ENCODE measurements at regions not wholly inside any gene's neighbourhood (a gene's known extent, or its start where the extent isn't known, plus 50 kb on each side); places are given as distances from the start of the nearest gene placed in this dataset.
"Not testable (repeated sequence)": the region's sequence is repeated elsewhere in the genome, so short reads cannot be mapped to it uniquely, and the experiment has no call there.

GRCh38 chr16:8459085-8459733 lies 131.1 kb downstream of the TMEM114 start:
- DNase-seq (ENCODE audit: extremely low read depth in 1 of 11, low read depth in 9 of 11, low spot score in 4 of 11): no peak

GRCh38 chr16:8458481-8459046 lies 131.7 kb downstream of the TMEM114 start:
- no peak for DNase-seq (ENCODE audit: extremely low read depth in 1 of 11, low read depth in 9 of 11, low spot score in 4 of 11)

- DNase-seq (ENCODE audit: extremely low read depth in 1 of 11, low read depth in 9 of 11, low spot score in 4 of 11): no peak
These were observed 137.0 kb downstream of the TMEM114 start for GRCh38 chr16:8453359-8453758.

GRCh38 chr16:8452941-8453340 lies 137.4 kb downstream of the TMEM114 start:
- DNase-seq (ENCODE audit: extremely low read depth in 1 of 11, low read depth in 9 of 11, low spot score in 4 of 11): no peak

GRCh38 chr16:8436931-8437330 lies 153.4 kb downstream of the TMEM114 start:
- DNase-seq (ENCODE audit: extremely low read depth in 1 of 11, low read depth in 9 of 11, low spot score in 4 of 11): no peak

- no peak for DNase-seq (ENCODE audit: extremely low read depth in 1 of 11, low read depth in 9 of 11, low spot score in 4 of 11)
These were observed 158.5 kb downstream of the TMEM114 start for GRCh38 chr16:8431783-8432182.

- no peak for DNase-seq (ENCODE audit: extremely low read depth in 1 of 11, low read depth in 9 of 11, low spot score in 4 of 11)
These were observed 159.9 kb downstream of the TMEM114 start for GRCh38 chr16:8430401-8430800.

- DNase-seq (ENCODE audit: extremely low read depth in 1 of 11, low read depth in 9 of 11, low spot score in 4 of 11): no peak
These were observed 163.7 kb downstream of the TMEM114 start for GRCh38 chr16:8426569-8426968.

- DNase-seq (ENCODE audit: extremely low read depth in 1 of 11, low read depth in 9 of 11, low spot score in 4 of 11): no peak
These were observed 173.2 kb downstream of the TMEM114 start for GRCh38 chr16:8417145-8417544.

- DNase-seq (ENCODE audit: extremely low read depth in 1 of 11, low read depth in 9 of 11, low spot score in 4 of 11): no peak
These were observed 181.3 kb downstream of the TMEM114 start for GRCh38 chr16:8408855-8409567.

- no peak for DNase-seq (ENCODE audit: extremely low read depth in 1 of 11, low read depth in 9 of 11, low spot score in 4 of 11)
These were observed 183.0 kb downstream of the TMEM114 start for GRCh38 chr16:8407351-8407750.

- DNase-seq (ENCODE audit: extremely low read depth in 1 of 11, low read depth in 9 of 11, low spot score in 4 of 11): no peak
These were observed 186.1 kb downstream of the TMEM114 start for GRCh38 chr16:8403978-8404749.

GRCh38 chr16:8402981-8403843 lies 187.1 kb downstream of the TMEM114 start:
- DNase-seq (ENCODE audit: extremely low read depth in 1 of 11, low read depth in 9 of 11, low spot score in 4 of 11): no peak

GRCh38 chr16:8400683-8401082 lies 189.6 kb downstream of the TMEM114 start:
- DNase-seq (ENCODE audit: extremely low read depth in 1 of 11, low read depth in 9 of 11, low spot score in 4 of 11): not testable (repeated sequence)

- DNase-seq (ENCODE audit: extremely low read depth in 1 of 11, low read depth in 9 of 11, low spot score in 4 of 11): no peak
These were observed 191.8 kb downstream of the TMEM114 start for GRCh38 chr16:8398548-8398947.

- no peak for DNase-seq (ENCODE audit: extremely low read depth in 1 of 11, low read depth in 9 of 11, low spot score in 4 of 11)
These were observed 193.1 kb downstream of the TMEM114 start for GRCh38 chr16:8397223-8397622.

GRCh38 chr16:8396463-8396862 lies 193.8 kb downstream of the TMEM114 start:
- DNase-seq (ENCODE audit: extremely low read depth in 1 of 11, low read depth in 9 of 11, low spot score in 4 of 11): no peak

GRCh38 chr16:8391257-8391656 lies 199.1 kb downstream of the TMEM114 start:
- no peak for DNase-seq (ENCODE audit: extremely low read depth in 1 of 11, low read depth in 9 of 11, low spot score in 4 of 11)

GRCh38 chr16:8388684-8389083 lies 201.6 kb downstream of the TMEM114 start:
- no peak for DNase-seq (ENCODE audit: extremely low read depth in 1 of 11, low read depth in 9 of 11, low spot score in 4 of 11)
